ENCODE measurements at regions not wholly inside any gene's neighbourhood (a gene's known extent, or its start where the extent isn't known, plus 50 kb on each side); places are given as distances from the start of the nearest gene placed in this dataset.

GRCh38 chr6:16959789-16960188, 142.1 kb upstream of the STMND1 start:
- Histone ChIP-seq H2AFZ (ENCODE audit: low read depth, low read length) (no peak overlapping the region), H3K9me3 (replicated peaks; ENCODE audit: control insufficient read depth, insufficient read depth, low read depth, low read length) (no peaks in the 10 kb centered on the region), H3K4me3 (no peak overlapping the region), H3K79me2 (ENCODE audit: control insufficient read depth, insufficient read depth, low read length) (no peaks in the 10 kb centered on the region), H3K36me3 (ENCODE audit: control insufficient read depth, insufficient read depth, low read length) (no peaks in the 10 kb centered on the region), H3K9me1 (ENCODE audit: control insufficient read depth, insufficient read depth, low read length) (no peaks in the 10 kb centered on the region), H3K27me3 (ENCODE audit: control insufficient read depth in 2 of 2, insufficient read depth in 2 of 2, low read length in 2 of 2) (peaks cover 0 to 9% of the 10 kb centered on the region in 2 experiments; a peak in 1 of 5 replicates), H4K20me1 (replicated peaks; ENCODE audit: control insufficient read depth, insufficient read depth, low read length) (no peaks in the 10 kb centered on the region), H3K4me1 (replicated peaks in 1 of 2; ENCODE audit: control insufficient read depth in 2 of 2, insufficient read depth in 2 of 2, low read length in 2 of 2) (no peaks in the 10 kb centered on the region), H3K27ac (ENCODE audit: extremely low read depth, low read depth, low read length) (no peak overlapping the region), H3K4me2 (ENCODE audit: insufficient read depth, low read length) (no peak overlapping the region), H3K9ac (ENCODE audit: insufficient read depth in 1 of 2, low read depth in 2 of 2, low read length in 2 of 2) (no peak overlapping the region)
- intact Hi-C loops (cut with micrococcal nuclease) = loop anchor here (10.0 kb wide), 2 partner anchors 125 to 195 kb away; partner anchors contain the start of gene ATXN1
- WGBS (ENCODE audit: insufficient coverage, low coverage, missing lambda C conversion rate) = 0% methylated on average over 1 of the region's 1 CpG
- POLR2A ChIA-PET = no interaction called here
- ATAC-seq = no peak
- in situ Hi-C loops (cut with MboI) = no loop called here
- FAIRE-seq = no peak
- CTCF ChIA-PET (ENCODE audit: low intra/inter-chr PET ratio) = no interaction called here
- no TSS peak for BruUV-seq (replicated peaks)
- DNase-seq (ENCODE audit: extremely low read depth in 1 of 4, low spot score in 3 of 4) = no peak
- TF ChIP-seq ELF2 (CRISPR knock-in tag; IDR thresholded peaks at IDR 0.05) (no peak), ZNF232 (CRISPR knock-in tag; IDR thresholded peaks at IDR 0.05) (no peak), STAT5A (IDR thresholded peaks at IDR 0.05; ENCODE audit: borderline replicate concordance, low read length) (no peak), ZNF707 (CRISPR knock-in tag; conservative IDR thresholded peaks at IDR 0.05) (no peak), CSDE1 (IDR thresholded peaks at IDR 0.05) (no peak), MGA (IDR thresholded peaks at IDR 0.05) (no peak)
- TF ChIP-seq, protein P1, sequence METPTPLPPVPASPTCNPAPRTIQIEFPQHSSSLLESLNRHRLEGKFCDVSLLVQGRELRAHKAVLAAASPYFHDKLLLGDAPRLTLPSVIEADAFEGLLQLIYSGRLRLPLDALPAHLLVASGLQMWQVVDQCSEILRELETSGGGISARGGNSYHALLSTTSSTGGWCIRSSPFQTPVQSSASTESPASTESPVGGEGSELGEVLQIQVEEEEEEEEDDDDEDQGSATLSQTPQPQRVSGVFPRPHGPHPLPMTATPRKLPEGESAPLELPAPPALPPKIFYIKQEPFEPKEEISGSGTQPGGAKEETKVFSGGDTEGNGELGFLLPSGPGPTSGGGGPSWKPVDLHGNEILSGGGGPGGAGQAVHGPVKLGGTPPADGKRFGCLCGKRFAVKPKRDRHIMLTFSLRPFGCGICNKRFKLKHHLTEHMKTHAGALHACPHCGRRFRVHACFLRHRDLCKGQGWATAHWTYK (CRISPR knock-in tag; IDR thresholded peaks at IDR 0.05) = no peak
- TF ChIP-seq, protein P2, sequence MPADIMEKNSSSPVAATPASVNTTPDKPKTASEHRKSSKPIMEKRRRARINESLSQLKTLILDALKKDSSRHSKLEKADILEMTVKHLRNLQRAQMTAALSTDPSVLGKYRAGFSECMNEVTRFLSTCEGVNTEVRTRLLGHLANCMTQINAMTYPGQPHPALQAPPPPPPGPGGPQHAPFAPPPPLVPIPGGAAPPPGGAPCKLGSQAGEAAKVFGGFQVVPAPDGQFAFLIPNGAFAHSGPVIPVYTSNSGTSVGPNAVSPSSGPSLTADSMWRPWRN (IDR thresholded peaks at IDR 0.05; ENCODE audit: low read depth) = no peak

Measured in K562 (cell line).